MM.1S (cell line): ENCODE measurements at regions not wholly inside any gene's neighbourhood (a gene's known extent, or its start where the extent isn't known, plus 50 kb on each side); places are given as distances from the start of the nearest gene placed in this dataset.

ENCODE experiments used
- EZH2 ChIP-seq: fragments of 300-600 bp; sonication (generic); optimal IDR thresholded peaks from 2 replicates; pipeline ENCODE3; 2017; ENCODE audit warnings: low read depth, mild to moderate bottlenecking, antibody characterized with exemption, low read length, mixed read lengths
- EZH2phosphoT487 ChIP-seq: fragments of 300-600 bp; sonication (generic); IDR thresholded peaks from 2 replicates; pipeline ENCODE4 v1.6.1; 2018; ENCODE audit warnings: antibody characterized with exemption, low read length
- TF ChIP-seq, protein P1 (sequence below): fragments of 300-600 bp; sonication (generic); IDR thresholded peaks from 2 replicates; pipeline ENCODE4 v1.5.1; 2016; ENCODE audit warnings: antibody characterized with exemption, low read length, mixed read lengths

DNA sequence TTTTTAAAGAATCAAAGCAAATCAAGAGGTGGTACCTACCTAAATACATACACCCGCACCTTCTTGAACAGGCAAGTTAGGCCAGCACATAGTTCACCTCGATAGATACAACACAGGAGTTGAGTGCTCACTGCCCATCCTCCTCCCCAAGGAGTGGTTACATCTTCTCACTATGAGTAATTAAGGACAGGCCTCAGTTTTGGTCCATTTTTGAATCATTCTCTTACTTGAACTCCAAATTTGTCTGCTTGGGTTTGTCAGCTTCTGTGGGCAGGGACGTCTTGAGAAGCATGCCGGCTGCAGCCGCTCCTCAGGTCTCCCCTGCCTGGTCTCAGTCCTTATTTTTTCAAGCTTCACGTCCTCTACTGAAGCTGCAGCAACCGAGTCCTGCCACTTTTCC, 190.6 kb upstream of the RBPJ start:
- TF ChIP-seq EZH2 (no peak), EZH2phosphoT487 (no peak)
- TF ChIP-seq, protein P1, sequence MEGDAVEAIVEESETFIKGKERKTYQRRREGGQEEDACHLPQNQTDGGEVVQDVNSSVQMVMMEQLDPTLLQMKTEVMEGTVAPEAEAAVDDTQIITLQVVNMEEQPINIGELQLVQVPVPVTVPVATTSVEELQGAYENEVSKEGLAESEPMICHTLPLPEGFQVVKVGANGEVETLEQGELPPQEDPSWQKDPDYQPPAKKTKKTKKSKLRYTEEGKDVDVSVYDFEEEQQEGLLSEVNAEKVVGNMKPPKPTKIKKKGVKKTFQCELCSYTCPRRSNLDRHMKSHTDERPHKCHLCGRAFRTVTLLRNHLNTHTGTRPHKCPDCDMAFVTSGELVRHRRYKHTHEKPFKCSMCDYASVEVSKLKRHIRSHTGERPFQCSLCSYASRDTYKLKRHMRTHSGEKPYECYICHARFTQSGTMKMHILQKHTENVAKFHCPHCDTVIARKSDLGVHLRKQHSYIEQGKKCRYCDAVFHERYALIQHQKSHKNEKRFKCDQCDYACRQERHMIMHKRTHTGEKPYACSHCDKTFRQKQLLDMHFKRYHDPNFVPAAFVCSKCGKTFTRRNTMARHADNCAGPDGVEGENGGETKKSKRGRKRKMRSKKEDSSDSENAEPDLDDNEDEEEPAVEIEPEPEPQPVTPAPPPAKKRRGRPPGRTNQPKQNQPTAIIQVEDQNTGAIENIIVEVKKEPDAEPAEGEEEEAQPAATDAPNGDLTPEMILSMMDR, result no peak
